Neuronal stem cell (in vitro differentiated cells): ENCODE measurements at regions not wholly inside any gene's neighbourhood (a gene's known extent, or its start where the extent isn't known, plus 50 kb on each side); places are given as distances from the start of the nearest gene placed in this dataset.
A peak's percentile ranks its signal among the peaks of the same experiment; 100 is the strongest.

Source experiments
- DNase-seq: peaks from one replicate; pipeline ENCODE4 v3.0.0-alpha.2; 2013; ENCODE audit warnings: low spot score
- H2AFZ ChIP-seq: one replicate; pipeline ENCODE4 v1.6.1; 2013; ENCODE audit warnings: mild to moderate bottlenecking, low read length, inconsistent platforms
- H2AK5ac ChIP-seq: 2 replicates; pipeline ENCODE4 v1.6.1; 2013; ENCODE audit warnings: low read depth, mild to moderate bottlenecking, inconsistent platforms, low read length, moderate library complexity, mixed read lengths
- H2BK120ac ChIP-seq: 2 replicates; pipeline ENCODE4 v1.6.1; 2013; ENCODE audit warnings: low read depth, mild to moderate bottlenecking, inconsistent platforms, low read length, moderate library complexity, mixed read lengths
- H2BK12ac ChIP-seq: one replicate; pipeline ENCODE4 v1.6.1; 2013; ENCODE audit warnings: low read length, inconsistent platforms
- H2BK15ac ChIP-seq: 2 replicates; pipeline ENCODE4 v1.6.1; 2013; ENCODE audit warnings: mild to moderate bottlenecking, low read length, inconsistent platforms, mixed read lengths
- H2BK5ac ChIP-seq: one replicate; pipeline ENCODE4 v1.6.1; 2013; ENCODE audit warnings: inconsistent platforms, mild to moderate bottlenecking, low read length, moderate library complexity
- H3K14ac ChIP-seq: one replicate; pipeline ENCODE4 v1.6.1; 2013; ENCODE audit warnings: low read length, inconsistent platforms
- H3K18ac ChIP-seq: 2 replicates; pipeline ENCODE4 v1.6.1; 2013; ENCODE audit warnings: low read length, inconsistent platforms
- H3K23ac ChIP-seq: 2 replicates; pipeline ENCODE4 v1.6.1; 2013; ENCODE audit warnings: low read depth, mild to moderate bottlenecking, mixed read lengths, low read length, inconsistent platforms; ENCODE audit not compliant: poor library complexity
- H3K27ac ChIP-seq: replicated peaks from 3 replicates; pipeline ENCODE4 v1.5.1; 2013; ENCODE audit warnings: low read length, inconsistent platforms
- H3K27me3 ChIP-seq, 3 experiments: 2 replicates each; pipeline ENCODE4 v1.6.1; 2013; ENCODE audit warnings: low read length in 3 of 3, mild to moderate bottlenecking in 2 of 3, inconsistent platforms in 1 of 3, low read depth in 1 of 3, mixed read lengths in 1 of 3, moderate library complexity in 1 of 3; ENCODE audit not compliant: control insufficient read depth in 3 of 3, insufficient read depth in 3 of 3
- H3K36me3 ChIP-seq, 2 donors: replicated peaks in 1 of 2; 2 replicates each; pipeline ENCODE4 v1.6.1; 2013; ENCODE audit warnings: low read length in 2 of 2; ENCODE audit not compliant: control insufficient read depth in 2 of 2, insufficient read depth in 2 of 2
- H3K4ac ChIP-seq: 2 replicates; pipeline ENCODE4 v1.6.1; 2013; ENCODE audit warnings: inconsistent platforms, mild to moderate bottlenecking, low read length, moderate library complexity
- H3K4me1 ChIP-seq, 2 donors: 1 replicate in 1 of 2; 2 replicates in 1 of 2; pipeline ENCODE4 v1.6.1; 2013; ENCODE audit warnings: low read length in 2 of 2, low read depth in 1 of 2; ENCODE audit not compliant: control insufficient read depth in 2 of 2, insufficient read depth in 1 of 2
- H3K4me2 ChIP-seq: one replicate; pipeline ENCODE4 v1.6.1; 2013; ENCODE audit warnings: mild to moderate bottlenecking, low read length, inconsistent platforms; ENCODE audit not compliant: insufficient read depth, poor library complexity, severe bottlenecking
- H3K4me3 ChIP-seq, 2 donors: 2 replicates each; pipeline ENCODE4 v1.5.1; 2013; ENCODE audit warnings: low read length in 2 of 2, mild to moderate bottlenecking in 2 of 2, inconsistent platforms in 1 of 2, moderate library complexity in 1 of 2
- H3K79me1 ChIP-seq: one replicate; pipeline ENCODE4 v1.6.1; 2013; ENCODE audit warnings: low read depth, mild to moderate bottlenecking, inconsistent platforms, low read length, moderate library complexity
- H3K9ac ChIP-seq: one replicate; pipeline ENCODE4 v1.6.1; 2013; ENCODE audit warnings: mild to moderate bottlenecking, low read depth, low read length, inconsistent platforms; ENCODE audit not compliant: poor library complexity
- H3K9me3 ChIP-seq, 2 donors: replicated peaks in 1 of 2; 2 replicates each; pipeline versions ENCODE3 to v1.6.1; 2013; ENCODE audit warnings: low read length in 2 of 2, mild to moderate bottlenecking in 2 of 2, inconsistent platforms in 1 of 2, low read depth in 1 of 2, mixed read lengths in 1 of 2, moderate library complexity in 1 of 2; ENCODE audit not compliant: control insufficient read depth in 2 of 2, insufficient read depth in 1 of 2
- H4K8ac ChIP-seq: one replicate; pipeline ENCODE4 v1.6.1; 2013; ENCODE audit warnings: low read depth, mild to moderate bottlenecking, inconsistent platforms, low read length, moderate library complexity
- H4K91ac ChIP-seq: one replicate; pipeline ENCODE4 v1.6.1; 2013; ENCODE audit warnings: low read length, low read depth, mild to moderate bottlenecking, inconsistent platforms; ENCODE audit not compliant: poor library complexity
- WGBS, 2 donors: extraction: QIAGEN DNeasy Blood & Tissue Kit; methylation state at CpG; one replicate each; pipeline ENCODE4 v1.1.7; 2013; ENCODE audit warnings: missing lambda C conversion rate in 2 of 2, mixed read lengths in 1 of 2; ENCODE audit not compliant: insufficient read length in 2 of 2, insufficient replicate concordance in 1 of 2; ENCODE audit errors: extremely low coverage in 2 of 2; 5-methylcytosine and 5-hydroxymethylcytosine counted together

DNA sequence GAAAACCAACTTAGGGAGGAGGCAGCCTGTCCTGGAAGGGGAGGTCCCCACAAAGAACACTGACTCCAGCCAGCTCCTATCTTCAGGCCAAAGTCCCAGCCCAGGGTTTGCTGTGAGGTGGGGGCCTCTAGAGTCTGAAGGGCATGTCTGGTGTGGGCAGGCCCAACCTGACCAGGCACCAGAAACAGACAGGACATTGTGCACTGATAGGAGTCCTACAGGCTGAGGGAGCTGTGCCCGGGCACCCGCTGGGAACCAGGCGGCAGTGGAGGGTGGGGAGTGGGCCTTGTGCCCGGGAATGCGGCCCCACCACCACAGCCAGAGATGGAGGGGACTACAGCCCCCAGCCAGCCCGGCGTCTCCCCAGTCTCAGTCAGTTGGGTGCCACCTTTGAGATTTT lies 161.4 kb downstream of the WNT7A start:
- H2BK5ac ChIP-seq, result peak overlapping the region; percentile 53
- DNase-seq, result no peak
- WGBS, 2 donors, result no CpG with 5 or more reads among the region's 7 CpGs

GRCh38 chr3:13718000-13718399 lies 161.9 kb downstream of the WNT7A start:
- Histone ChIP-seq H3K23ac (no peak overlapping the region), H2AFZ (no peak overlapping the region), H2AK5ac (no peak overlapping the region), H3K4ac (no peak overlapping the region), H2BK120ac (no peak overlapping the region), H3K9ac (no peak overlapping the region), H3K27me3 (no peaks in the 10 kb centered on the region), H3K36me3 (no peaks in the 10 kb centered on the region), H3K79me1 (peaks cover 2% of the 10 kb centered on the region), H3K27ac (no peak overlapping the region), H2BK12ac (no peak overlapping the region), H4K8ac (no peak overlapping the region), H3K4me2 (no peak overlapping the region), H2BK15ac (no peak overlapping the region), H3K4me3 (no peak overlapping the region), H2BK5ac (no peak overlapping the region), H3K9me3 (peaks cover 0 to 2% of the 10 kb centered on the region in 2 donors), H3K4me1 (no peaks in the 10 kb centered on the region), H3K14ac (no peak overlapping the region), H3K18ac (no peak overlapping the region), H4K91ac (no peak overlapping the region)
- no peak for DNase-seq
- no CpG with 5 or more reads among the region's 2 CpGs for WGBS, 2 donors

More for the DNA sequence above, 161.4 kb downstream of the WNT7A start:
- Histone ChIP-seq H3K14ac (no peak overlapping the region), H2AFZ (no peak overlapping the region), H4K8ac (no peak overlapping the region), H3K23ac (peak overlapping the region; percentile 31), H3K18ac (peak overlapping the region; percentile 38), H3K9ac (no peak overlapping the region), H3K27me3 (no peaks in the 10 kb centered on the region), H3K9me3 (peaks cover 0 to 2% of the 10 kb centered on the region in 2 donors), H3K4me1 (no peaks in the 10 kb centered on the region), H4K91ac (no peak overlapping the region), H3K4ac (no peak overlapping the region), H2AK5ac (peak overlapping the region; percentile 46), H2BK15ac (no peak overlapping the region), H3K4me3 (no peak overlapping the region), H3K36me3 (no peaks in the 10 kb centered on the region), H3K27ac (no peak overlapping the region), H3K4me2 (no peak overlapping the region), H2BK120ac (no peak overlapping the region), H3K79me1 (peaks cover 2% of the 10 kb centered on the region), H2BK12ac (no peak overlapping the region)

GRCh38 chr3:13717222-13717895 lies 162.5 kb downstream of the WNT7A start:
- no peak overlapping the region for H3K4me2 ChIP-seq
- H2BK120ac ChIP-seq, result no peak overlapping the region
- no peaks in the 10 kb centered on the region for H3K4me1 ChIP-seq
- H2AFZ ChIP-seq, result no peak overlapping the region
- H3K27me3 ChIP-seq, result no peaks in the 10 kb centered on the region
- H3K36me3 ChIP-seq, result no peaks in the 10 kb centered on the region
- no peak overlapping the region for H3K9ac ChIP-seq
- no peak overlapping the region for H2AK5ac ChIP-seq
- H4K8ac ChIP-seq, result no peak overlapping the region
- no peak overlapping the region for H2BK15ac ChIP-seq
- no peak overlapping the region for H4K91ac ChIP-seq
- no peak overlapping the region for H3K14ac ChIP-seq
- H3K9me3 ChIP-seq, result peaks cover 0 to 2% of the 10 kb centered on the region in 2 donors
- no peak overlapping the region for H3K4me3 ChIP-seq
- no peak overlapping the region for H2BK5ac ChIP-seq
- H3K27ac ChIP-seq, result no peak overlapping the region
- DNase-seq, result no peak
- no peak overlapping the region for H3K18ac ChIP-seq
- H3K4ac ChIP-seq, result no peak overlapping the region
- WGBS, 2 donors, result no CpG with 5 or more reads among the region's 8 CpGs
- no peak overlapping the region for H3K23ac ChIP-seq
- peaks cover 2% of the 10 kb centered on the region for H3K79me1 ChIP-seq
- H2BK12ac ChIP-seq, result no peak overlapping the region

- Histone ChIP-seq H4K8ac (no peak overlapping the region), H3K4me1 (no peaks in the 10 kb centered on the region), H2BK15ac (no peak overlapping the region), H2BK5ac (no peak overlapping the region), H3K4me3 (no peak overlapping the region), H3K4ac (no peak overlapping the region), H3K23ac (no peak overlapping the region), H2AFZ (no peak overlapping the region), H3K14ac (no peak overlapping the region), H3K79me1 (peaks cover 2% of the 10 kb centered on the region), H2BK12ac (no peak overlapping the region), H3K4me2 (no peak overlapping the region), H3K36me3 (no peaks in the 10 kb centered on the region), H3K27ac (no peak overlapping the region), H3K9ac (peak overlapping the region; percentile 7), H2AK5ac (no peak overlapping the region), H3K9me3 (peaks cover 0 to 2% of the 10 kb centered on the region in 2 donors), H4K91ac (no peak overlapping the region), H2BK120ac (no peak overlapping the region), H3K18ac (no peak overlapping the region), H3K27me3 (no peaks in the 10 kb centered on the region)
- DNase-seq, result no peak
- no CpG with 5 or more reads among the region's 7 CpGs for WGBS, 2 donors
Measured at GRCh38 chr3:13716540-13717221, 163.2 kb downstream of the WNT7A start.
